SW 1271 (cell line): ENCODE measurements at regions not wholly inside any gene's neighbourhood (a gene's known extent, or its start where the extent isn't known, plus 50 kb on each side); places are given as distances from the start of the nearest gene placed in this dataset.
A peak's percentile ranks its signal among the peaks of the same experiment; 100 is the strongest.

Experiments used
- DNase-seq, 2 experiments: peaks; one replicate each; lab custom pipeline; 2025; lab: John Stamatoyannopoulos, UW

- no peak for DNase-seq
Measured at GRCh38 chr6:41429506-41430504, 94.4 kb downstream of the NCR2 start.

GRCh38 chr6:41430875-41431274, 95.5 kb downstream of the NCR2 start:
- DNase-seq: peak; percentile 33 to 44

- no peak for DNase-seq
Measured at GRCh38 chr6:41432280-41432679, 96.9 kb downstream of the NCR2 start.

GRCh38 chr6:41434803-41435481, 99.5 kb downstream of the NCR2 start:
- no peak for DNase-seq

GRCh38 chr6:41437604-41438003, 102.2 kb downstream of the NCR2 start:
- no peak for DNase-seq

GRCh38 chr6:41438746-41439145, 103.3 kb downstream of the NCR2 start:
- no peak for DNase-seq

- DNase-seq: no peak
Measured at GRCh38 chr6:41439524-41440418, 104.4 kb downstream of the NCR2 start.

GRCh38 chr6:41440958-41441357, 105.2 kb upstream of the FOXP4 start:
- DNase-seq: no peak

GRCh38 chr6:41441598-41442351, 104.4 kb upstream of the FOXP4 start:
- DNase-seq: no peak

- DNase-seq: no peak
Measured at GRCh38 chr6:41442352-41442672, 103.9 kb upstream of the FOXP4 start.

- DNase-seq: no peak
Measured at GRCh38 chr6:41442800-41443501, 103.2 kb upstream of the FOXP4 start.

GRCh38 chr6:41443616-41444525, 102.3 kb upstream of the FOXP4 start:
- no peak for DNase-seq

GRCh38 chr6:41445261-41445660, 100.9 kb upstream of the FOXP4 start:
- no peak for DNase-seq

- no peak for DNase-seq
Measured at GRCh38 chr6:41446132-41446531, 100.0 kb upstream of the FOXP4 start.

- DNase-seq: no peak
Measured at GRCh38 chr6:41446907-41447545, 99.2 kb upstream of the FOXP4 start.

- no peak for DNase-seq
Measured at GRCh38 chr6:41448256-41448655, 97.9 kb upstream of the FOXP4 start.

GRCh38 chr6:41449399-41450245, 96.6 kb upstream of the FOXP4 start:
- no peak for DNase-seq

GRCh38 chr6:41450581-41450980, 95.6 kb upstream of the FOXP4 start:
- no peak for DNase-seq
